GM18907 (cell line): ENCODE measurements at regions not wholly inside any gene's neighbourhood (a gene's known extent, or its start where the extent isn't known, plus 50 kb on each side); places are given as distances from the start of the nearest gene placed in this dataset.

Experiments
- ATAC-seq: cut with Tn5 transposase; IDR thresholded peaks from one replicate; pipeline ENCODE4 v1.9.1; 2021; ENCODE audit warnings: mild to moderate bottlenecking, moderate library complexity; ENCODE audit not compliant: unreplicated experiment

DNA sequence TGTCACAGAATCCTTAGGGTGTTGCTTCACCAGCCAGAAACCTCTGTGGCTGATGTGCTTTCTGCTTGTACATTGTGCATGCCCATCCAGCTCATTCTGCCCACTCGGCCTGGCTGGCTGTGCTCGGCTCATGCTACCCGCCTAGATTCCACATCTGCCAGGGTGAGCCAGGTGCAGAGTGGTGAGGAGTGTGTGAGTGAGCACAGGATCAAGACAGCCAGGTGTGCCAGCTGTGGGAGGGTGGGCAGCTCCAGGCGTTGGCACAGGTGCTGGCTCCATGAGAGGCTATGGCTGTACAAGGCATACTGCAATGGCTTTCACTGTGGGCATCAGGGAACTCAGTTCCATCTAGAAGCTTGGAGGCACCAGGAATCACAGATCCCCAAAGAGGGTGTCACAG, 1321.8 kb upstream of the CRIM1 start:
- no peak for ATAC-seq

DNA sequence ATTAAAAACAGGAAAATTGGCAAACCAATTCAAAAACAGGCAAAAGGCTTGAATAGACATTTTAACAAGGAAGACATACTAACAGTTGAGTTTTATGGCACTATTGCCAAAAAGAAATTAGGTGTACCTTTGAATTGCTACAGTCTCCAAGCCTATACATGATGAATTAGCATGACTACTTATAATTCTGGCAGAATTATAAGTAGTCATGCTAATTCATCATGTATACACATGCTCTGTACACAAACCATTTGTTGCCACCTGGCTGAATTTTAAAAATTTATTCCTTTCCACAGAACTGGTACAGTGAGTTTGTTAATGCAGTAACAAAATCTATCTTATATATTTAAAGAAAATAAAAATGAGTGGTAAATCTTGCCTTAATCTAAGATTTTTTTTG, 1332.0 kb upstream of the CRIM1 start:
- no peak for ATAC-seq

DNA sequence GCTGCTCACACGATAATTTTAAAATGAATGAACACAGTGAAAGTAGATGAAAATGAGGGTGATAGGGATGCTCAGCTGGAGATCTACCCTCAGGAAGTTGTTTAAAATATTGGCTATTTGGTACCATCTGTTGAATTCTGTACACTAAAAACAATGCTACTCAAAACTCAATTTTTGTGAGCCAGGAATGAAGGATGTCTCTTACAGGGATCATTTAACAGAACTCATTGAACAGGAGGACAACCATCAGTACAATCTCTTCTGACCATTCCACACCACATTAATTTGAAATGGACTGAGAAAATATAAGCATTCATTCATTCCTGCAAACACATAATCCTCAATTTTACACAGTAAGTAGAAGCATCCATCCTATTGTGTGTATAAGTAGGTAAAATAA, 1355.1 kb upstream of the CRIM1 start:
- ATAC-seq: no peak

DNA sequence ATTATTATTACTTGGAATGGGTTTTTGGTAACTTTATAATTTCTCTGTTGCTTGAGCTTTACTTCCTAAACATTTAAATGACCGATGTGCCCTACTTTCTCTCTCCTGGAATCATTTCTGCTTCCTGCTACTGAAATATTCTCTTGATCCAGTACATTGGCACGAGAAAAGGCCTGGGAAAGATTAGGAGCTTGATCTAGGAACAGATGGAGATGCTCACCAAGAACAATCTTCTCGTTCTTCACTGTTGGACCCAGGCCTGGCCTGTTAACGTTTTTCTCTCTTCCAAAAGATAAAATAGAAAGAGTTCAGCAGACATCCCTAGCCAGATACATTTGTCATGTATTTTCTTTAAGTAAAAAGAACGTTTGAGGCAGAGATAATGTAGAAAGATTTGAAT, 1356.8 kb upstream of the CRIM1 start:
- ATAC-seq: no peak

DNA sequence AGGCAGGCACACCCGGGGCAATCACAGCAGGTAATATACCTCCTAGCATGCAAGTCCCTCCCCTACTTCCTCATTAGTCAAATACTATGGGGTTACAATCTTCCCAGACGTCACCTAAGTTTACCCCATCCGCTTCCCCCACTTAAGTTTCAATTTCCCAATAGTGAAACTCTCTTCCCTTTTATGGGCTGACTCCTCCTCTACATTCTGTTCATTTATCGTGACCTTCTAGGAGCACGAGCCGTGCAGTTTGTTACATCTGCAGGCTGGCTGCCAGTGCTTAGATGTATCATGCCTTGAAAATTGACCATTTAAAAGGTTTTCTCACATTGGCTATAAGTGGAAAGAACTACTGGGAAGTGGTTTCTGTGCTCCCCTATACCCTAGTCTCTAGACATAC, 1357.8 kb upstream of the CRIM1 start:
- no peak for ATAC-seq

DNA sequence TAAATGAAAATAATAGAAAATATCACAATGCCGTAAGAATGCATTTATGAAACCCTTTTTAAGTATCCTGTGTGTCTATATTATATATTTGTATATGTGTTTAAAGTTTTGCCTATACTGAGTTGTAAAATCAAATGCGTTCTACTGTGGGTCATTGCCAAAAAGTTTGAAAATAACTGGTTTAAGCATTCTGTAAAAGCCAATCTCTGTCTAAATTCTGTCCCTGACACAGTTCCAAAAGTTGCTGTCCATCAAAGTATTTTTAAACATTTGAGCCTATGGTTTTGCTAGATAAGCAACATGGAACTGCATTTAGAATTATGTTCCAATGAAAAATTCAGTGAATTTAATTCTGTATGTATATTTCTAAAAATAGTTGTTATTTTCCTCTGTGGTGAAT, 1360.4 kb upstream of the CRIM1 start:
- no peak for ATAC-seq

DNA sequence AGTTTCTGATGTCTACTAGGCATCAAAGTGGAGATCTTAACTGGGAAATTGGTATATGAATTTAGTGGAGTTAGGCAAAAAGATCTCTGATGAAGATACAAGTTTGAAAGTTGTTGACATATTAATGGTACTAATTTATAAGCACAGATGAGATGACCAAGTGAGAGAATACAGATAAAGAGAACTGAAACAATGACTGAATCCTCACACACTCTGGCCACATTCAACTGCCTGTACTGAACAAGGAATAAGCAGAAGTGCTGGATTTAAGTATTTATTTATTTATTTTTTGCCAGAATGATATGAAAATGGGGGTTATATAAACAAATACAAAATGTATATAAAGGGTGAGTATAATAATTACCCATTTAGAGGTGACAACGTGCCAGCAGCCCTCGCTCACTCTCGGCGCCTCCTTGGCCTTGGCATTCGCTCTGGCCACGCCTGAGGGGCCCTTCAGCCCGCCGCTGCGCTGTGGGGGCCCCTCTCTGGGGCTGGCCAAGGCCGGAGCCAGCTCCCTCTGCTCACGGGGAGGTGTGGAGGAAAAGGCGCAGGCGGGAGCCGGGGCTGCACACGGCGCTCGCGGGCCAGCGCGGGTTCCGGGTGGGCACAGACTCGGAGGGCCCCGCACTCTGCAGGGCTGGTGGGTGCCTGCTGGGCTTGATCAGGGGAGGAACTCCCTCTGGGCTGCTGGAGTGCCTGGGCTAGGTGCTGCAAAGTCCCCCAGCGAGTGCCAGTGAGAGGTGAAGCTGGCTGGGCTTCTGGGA, 1363.9 kb upstream of the CRIM1 start:
- ATAC-seq: no peak

DNA sequence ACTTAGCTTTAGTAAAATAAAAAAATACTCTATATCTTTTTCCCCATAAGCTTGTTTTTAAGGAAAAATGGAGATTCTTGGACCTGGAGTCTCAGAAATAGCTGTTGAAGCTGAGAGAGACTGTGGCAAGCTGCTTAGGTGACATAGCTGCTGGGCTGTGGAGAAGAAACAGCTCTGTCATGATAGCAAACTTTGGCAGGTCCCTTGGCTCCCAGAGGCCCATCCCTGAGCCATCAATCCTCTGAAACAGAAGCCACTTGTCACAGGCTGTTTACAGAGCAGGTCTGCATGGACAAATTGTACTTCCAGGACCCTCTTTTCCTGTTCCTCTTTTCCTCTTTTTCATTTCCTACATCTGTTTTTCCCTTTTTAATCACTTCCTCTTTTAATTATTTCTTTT, 1370.1 kb upstream of the CRIM1 start:
- no peak for ATAC-seq

DNA sequence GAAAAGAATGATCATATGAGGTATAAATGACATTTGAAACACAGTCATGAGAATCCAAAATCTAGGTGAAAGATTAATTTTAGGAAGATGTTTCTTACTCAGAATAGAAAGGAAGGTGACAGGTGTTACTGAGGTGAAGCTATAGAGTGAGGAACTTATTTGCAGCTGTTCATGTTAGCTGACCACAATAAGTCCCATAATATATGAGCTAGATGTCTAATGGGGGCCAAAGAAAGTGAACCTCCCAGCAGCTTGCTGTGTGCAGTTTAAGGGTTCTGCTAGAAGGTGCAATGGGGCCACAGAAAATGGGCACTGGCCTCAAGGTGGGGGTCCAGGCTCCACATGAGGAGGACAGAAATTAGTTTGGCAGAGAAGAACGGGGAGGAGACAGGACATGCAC, 1374.9 kb upstream of the CRIM1 start:
- no peak for ATAC-seq

DNA sequence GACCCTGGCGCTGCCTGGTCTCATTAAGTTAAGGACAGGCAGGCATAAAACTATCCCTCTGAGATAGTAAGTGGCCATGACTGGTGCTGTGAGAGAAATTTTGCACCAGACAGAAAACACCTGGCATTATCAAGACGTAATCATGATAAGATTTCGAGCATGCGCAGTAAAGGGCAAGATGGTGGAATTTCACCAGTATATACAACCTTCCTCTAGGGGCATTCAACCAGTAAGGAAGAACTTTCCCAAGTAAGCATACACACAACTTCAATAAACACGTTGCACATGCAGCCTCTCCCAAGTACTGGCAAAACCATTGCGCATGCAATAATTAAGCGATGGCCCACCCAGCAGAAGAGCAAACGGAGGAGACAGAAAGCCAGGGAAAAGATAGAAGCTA, 1376.4 kb upstream of the CRIM1 start:
- no peak for ATAC-seq

DNA sequence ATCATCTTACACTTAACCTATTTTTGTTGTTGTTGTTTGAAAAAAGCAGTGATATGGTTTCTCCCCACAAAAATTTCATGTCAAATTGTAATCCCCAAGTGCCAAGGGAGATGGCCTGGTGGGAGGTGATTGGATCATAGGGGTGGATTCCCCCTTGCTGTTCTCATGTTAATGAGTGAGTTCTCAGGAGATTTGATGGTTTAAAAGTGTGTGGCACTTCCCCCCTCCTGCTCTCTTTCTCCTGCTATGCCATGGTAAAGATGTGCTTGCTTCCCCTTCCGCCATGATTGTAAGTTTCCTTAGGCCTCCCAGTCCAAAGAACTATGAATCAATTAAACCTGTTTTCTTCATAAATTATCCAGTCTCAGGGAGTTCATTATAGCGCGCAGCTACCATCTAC, 1362.7 kb upstream of the FAM98A start:
- no peak for ATAC-seq

DNA sequence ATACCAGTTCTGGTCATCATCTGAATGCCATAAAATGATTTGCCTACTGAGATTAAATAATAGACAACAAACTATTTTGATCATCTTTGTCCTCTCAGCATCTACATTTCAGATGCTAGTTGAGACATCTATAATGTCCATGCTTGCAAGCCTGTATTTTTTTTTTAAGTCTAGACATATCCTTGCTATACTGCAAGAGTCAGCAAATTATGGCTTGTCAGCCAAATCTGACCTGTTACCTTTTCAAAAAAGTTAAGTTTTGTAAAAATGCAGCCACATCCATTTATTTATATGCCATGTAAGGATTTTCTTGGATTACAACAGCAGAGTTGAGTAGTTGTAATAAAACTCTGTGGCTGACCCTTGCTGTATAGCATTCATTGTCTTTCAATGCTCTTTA, 1355.7 kb upstream of the FAM98A start:
- ATAC-seq: no peak

DNA sequence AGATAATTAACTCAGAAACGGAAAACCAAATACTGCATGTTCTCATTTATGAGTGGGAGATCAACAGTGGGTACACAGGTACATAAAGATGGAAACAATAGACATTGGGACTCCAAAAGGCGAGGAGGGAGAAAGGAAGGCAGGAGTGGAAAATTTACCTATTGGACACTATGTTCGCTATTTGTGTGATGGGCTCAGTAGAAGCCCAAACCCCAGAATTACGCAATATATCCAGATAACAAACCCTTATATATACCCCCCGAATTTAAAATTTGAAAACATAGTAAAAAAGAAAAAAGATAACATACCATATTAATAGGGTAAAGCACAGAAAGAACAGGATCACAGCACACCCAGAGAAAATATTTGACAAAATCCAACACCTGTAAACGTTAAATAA, 1351.7 kb upstream of the FAM98A start:
- ATAC-seq: no peak

DNA sequence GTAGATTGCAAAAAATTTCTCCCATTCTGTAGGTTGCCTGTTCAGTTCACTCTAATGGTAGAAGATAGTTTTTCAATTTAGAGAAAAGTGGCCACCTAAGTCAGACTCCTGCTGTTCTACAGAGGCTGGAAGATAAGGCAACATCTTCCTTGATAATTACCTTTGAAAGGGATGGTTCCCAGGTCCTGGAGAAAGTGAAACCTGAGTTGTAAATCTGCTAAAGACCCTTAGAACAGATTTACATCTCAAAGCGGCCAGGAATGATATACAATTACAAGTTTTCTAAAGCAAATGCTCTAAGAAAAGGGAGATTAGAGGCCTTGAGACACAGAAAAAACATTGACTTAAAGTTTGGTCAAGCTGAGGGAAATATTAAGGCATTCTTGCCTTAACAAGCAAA, 1350.2 kb upstream of the FAM98A start:
- no peak for ATAC-seq

DNA sequence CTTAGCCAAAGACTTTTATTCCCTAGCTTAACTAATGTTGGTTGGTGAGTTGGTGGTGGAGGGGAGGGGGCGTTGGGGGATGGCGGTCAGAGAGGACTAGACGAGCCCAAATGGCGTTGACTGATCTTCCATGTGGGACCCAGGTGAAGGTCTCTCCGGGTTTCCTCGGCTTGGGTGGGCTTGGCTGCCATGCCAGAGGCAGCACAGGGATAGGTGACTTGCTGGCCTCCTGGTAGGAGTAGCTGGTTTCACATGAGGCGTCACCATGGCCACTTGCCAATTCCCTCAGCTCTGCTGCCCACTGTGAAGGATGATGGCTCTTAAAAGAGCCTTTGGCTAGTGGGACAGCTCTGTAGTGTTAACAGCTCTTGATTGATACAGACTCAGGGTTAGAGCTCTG, 1337.0 kb upstream of the FAM98A start:
- no peak for ATAC-seq

DNA sequence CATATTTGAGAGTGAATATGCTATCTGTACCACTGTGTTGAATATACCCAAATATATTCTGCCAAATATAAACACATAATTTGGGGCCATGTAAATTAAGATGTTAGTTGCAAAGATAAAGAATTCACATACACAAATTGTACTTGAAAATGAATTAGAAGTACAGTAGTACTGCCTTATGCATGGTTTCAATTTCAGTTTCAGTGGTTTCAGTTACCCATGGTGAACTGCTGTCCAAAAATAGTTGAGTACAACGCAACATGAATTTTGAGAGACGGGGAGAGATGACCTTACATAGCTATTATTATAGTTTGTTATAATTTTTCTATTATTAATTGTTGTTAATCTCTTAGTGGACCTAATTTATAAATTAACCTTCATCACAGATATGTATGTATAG, 1313.0 kb upstream of the FAM98A start:
- peak; percentile 98 for ATAC-seq

DNA sequence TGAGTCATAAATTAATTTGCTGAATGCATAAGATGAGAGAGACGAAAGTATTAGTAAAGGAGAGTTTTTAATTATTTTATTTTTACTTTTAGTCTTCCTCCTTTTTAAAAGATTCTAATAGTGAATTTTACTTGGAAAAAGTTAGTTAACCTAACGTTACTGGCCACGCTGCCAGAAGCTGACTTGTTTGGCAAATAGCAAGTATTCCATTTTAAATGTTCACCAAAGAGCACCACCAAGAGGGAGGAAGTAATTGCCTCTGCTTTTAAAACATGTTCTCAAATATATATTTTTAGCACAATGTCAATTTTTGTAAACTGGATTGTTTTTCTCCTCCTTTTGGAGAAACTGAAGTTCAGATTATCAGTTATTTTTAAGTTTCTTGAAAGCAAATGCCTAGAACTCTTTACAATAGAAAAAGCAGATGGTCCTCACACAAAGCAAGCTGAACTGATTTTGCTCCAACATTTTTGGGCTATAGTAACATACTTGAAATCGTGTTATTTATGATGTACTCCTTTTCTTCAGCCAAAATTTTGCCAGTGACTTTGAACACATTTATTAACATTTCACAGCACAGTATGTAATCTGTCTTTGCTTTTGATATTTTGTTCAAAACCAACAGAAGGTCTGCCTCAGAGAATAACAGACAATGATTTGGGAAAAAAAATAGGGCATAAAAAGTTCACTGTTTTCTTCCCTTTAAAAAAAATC, 1311.0 kb upstream of the FAM98A start:
- ATAC-seq: no peak

DNA sequence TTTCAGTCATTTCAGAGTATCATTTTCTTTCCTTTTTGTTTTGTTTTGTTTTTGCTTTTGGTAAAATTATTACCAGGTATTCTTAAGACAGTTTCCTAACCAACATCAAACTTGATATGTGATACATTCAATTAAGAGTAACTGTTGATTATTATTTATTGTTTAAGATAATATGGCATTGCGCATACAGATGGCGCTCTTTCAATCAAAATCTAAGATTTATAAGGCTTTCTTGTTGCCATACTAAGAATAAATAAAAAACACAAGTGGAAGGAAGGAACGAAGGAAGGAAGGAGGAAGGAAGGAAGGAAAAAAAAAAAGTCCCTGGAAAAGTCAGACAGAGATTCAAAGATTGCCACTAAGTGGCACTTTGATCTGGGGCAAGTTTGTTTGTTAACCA, 1308.7 kb upstream of the FAM98A start:
- no peak for ATAC-seq

DNA sequence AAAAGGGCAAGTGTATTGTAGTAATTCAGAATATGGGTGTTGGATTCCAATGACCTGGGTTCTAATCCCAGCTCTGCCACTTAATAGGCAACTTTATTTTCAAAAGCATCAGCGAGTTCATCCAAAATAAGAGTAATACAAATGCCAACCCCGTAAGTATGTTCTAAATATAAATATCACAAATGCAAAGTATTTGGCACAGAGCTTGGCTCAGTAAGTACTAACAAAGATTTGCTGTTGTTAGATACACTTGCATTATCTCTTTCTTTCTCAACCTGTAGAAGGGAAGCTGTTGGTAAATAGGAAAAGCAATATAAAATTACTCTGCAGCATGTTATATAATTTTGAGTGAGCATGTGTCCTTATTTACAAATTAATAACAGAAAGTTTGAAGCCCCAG, 1302.6 kb upstream of the FAM98A start:
- ATAC-seq: no peak

DNA sequence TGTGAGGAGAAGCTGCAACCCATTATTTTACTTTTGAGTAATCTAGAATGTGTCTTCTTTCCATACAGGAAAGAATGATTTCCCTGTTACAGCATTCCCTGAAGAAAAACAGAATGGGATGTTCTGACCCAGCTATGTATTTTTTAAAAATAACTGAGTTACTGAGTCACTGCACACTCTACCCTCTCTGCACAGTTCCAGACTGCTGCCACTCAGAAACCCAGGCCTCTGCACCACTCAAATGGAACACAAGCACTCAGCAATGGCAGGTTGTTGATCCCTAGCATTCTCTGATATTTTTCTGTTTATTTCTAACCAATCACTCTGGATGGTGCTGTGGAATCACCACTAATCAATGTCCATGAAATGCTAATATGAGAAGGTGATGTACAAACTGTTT, 1300.0 kb upstream of the FAM98A start:
- ATAC-seq: no peak

DNA sequence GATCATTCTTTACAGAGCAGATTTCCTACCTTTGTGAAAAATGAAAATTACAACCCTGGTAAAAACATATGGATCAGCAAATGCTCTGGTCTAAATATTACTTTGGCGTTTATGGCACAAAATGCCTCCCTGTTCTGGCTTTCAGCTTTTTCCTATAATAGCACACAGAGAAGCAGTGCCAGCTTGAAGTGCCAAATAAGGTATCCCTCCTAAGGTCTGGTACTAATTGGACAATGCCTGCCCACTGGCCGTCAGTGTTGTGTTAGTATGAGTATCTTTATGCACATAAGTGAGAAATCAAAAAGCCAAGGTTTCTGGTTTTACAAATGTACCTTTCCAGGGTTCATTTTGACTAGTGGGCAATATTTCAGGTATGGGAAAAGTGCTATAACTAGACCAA, 1293.7 kb upstream of the FAM98A start:
- no peak for ATAC-seq

DNA sequence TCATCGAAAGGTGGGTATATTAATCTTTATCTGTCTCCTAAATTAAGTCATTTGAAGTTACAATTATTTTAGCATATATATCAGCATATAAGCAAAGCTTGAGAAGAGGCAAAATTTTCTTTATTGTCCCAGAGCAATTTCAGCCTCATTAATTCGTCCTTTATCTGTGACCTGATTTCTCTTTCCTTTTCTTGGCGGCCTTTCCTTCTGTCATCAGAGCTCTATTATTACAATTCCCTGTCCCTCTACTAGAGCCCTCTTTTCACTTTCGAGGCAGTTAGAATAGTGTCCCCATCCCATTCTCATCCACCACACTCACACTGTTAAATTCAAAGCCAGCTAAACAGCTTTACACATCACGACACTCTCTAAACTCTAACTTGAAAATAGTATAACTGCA, 1293.2 kb upstream of the FAM98A start:
- no peak for ATAC-seq
